NCI-H524 treated with DMSO at 0.1 percent for 48 hours (cell line): ENCODE measurements at regions not wholly inside any gene's neighbourhood (a gene's known extent, or its start where the extent isn't known, plus 50 kb on each side); places are given as distances from the start of the nearest gene placed in this dataset.

Source experiments
- DNase-seq: peaks from one replicate; lab custom pipeline; 2025; lab: John Stamatoyannopoulos, UW

DNA sequence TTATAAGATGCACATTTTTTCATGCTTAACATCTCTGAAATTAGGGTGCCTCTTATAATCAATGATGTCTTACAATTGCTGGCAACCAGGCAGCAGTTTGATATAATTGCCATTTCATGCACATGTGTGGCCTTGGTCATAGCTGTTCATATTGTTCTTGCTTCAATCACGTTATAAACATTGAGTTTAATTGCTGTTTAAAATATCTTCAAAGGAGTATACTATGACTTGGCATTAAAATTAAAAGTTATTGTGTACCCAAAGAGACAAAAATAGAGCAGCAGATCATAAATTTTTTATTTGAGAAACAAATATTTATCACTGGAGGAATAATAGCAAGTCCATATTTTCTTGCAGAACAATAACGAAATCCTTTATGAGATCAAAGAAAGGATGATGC lies 325.5 kb downstream of the LMX1A start:
- DNase-seq = no peak

DNA sequence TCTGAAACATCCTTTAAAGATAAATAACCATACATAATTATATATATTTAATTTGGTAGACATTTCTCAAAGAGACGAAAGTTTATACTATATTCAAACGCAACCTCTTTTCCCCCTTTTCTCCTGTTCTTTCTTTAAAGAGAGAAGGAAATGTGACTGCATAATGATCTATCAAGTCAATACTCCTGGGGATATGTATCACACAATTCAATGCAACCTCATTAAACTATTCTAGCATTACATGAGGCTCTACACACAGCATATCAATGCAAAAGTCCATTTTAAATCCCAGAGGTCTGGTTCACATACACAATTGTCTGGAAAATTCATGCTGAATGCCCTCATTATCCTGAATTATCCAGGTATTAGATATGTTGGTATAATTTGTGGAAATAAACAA lies 330.7 kb downstream of the LMX1A start:
- no peak for DNase-seq

DNA sequence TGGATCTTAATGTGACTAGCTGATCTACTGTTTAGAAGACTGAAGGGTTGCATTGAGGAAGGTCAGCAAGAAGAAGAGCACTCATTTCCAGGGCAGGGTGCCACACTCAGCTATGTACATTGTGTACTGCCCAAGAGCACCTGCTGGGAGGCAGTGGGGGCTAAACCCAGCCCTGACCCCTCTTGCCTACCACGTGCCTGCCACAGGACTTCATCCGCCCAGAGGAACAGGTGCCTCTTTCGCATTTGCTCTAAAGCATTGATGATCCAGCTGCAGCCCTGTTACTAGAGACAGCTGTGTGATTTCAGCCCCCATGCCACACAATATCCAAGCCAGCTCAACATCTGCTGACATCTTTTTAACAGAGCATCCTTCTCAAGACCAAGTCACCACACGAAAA lies 341.8 kb downstream of the LMX1A start:
- DNase-seq = no peak

DNA sequence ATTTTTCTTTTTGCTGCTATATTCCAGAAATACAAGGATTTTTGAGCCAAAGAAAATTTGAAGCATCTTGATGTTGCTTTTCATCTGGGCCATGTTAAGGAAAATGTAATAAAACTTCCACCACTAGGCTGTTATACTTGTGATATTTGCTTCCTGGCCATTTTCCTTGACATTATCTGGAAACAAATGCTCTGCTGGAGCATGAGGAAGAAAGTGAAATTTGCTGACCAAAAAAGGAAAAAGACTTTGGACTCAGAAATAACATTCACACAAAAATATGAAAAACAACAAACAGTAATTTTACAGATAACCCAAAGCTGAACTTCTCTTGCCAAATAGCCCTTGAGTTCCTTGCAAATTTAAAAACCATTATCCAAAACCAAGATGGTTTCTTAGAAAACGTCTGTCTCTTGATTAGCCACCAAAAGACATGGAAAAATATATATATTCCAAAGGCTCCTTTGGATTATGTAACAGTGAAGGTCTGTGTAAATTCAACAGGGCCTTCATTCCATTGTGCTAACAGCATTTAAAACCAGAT lies 344.5 kb downstream of the LMX1A start:
- no peak for DNase-seq

DNA sequence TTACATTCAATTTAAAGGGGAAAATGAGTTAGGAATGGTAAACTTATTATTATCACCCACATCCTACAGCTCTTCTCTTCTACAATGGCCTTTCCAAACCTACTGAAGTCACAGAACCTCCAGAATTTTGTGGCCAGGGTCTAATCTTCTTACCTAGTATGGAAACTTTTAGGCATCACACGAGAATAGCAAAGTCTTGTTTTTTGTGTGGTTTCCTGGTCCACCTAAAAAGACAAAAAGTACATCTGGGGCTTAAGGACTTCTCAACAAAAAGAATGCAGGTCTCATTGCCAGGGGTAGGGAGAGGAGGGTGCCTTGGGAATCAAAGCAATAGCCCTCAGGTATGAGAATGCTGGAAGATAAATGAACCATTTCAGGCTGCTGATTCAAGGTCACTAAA lies 345.3 kb downstream of the LMX1A start:
- DNase-seq = no peak

DNA sequence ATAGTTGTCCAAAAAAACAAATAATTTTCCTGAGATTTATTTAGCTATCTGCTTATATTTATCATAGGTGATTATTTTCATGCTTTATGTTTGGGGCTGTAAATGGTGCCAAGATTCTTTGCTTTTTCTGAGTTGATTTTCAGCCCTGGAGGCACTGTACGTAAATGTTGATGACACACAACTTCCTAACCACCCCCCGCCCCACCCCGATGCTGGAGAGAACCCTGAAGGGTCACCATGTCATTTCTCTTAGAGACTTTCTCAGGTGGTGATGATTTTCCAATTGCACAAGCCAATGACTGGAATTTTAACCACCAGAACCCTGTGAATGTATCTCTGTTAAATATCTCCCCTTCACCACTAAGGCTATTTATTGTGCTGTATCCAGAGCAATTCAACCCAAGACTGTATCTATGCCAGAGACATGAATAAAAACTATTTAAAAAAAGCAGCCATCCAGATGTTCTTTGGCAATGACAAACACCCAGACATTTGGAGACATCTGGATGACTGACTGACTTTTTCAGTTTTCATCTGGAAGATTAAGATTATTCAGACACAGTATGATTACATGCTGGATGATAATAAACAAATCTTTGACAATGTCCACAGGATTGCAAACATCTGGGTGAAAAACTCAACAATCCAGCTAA lies 346.0 kb downstream of the LMX1A start:
- DNase-seq = no peak

DNA sequence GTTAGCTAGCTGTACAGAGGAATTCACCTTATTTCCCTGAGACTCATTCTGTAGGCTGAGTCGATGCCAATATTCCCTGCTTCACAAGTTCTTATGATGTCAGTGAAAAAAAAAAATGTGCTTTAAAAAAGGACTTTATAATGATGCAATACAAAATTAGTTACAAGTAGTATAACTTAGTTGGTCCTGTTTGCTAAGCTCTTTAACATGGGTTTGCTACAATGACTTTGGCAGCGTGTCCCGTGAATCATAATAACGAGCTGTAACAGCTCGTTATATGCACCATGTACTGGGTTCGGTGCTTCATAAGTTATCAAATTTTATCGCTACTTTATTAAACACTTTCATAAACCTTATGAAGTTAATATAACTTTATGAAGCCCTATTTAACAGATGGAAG lies 349.7 kb downstream of the LMX1A start:
- no peak for DNase-seq

DNA sequence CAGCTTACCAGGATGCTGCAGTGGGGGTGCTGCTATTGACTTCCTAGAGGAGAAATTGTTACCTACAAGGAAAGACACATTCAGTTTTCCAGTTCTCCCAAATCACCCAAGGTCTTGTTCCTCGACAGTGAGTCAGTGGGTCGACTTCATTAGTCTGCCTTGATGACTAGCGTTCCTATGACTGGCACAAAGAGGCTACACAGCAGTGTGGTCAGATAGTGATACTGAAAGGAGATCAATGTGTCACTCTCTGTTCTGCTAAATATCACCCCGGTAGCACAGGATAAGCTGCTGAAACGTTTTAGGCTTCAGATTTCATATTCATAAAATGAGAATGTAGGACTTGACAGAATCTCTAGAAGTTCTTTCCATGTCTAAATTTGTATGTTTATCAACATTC lies 357.4 kb downstream of the LMX1A start:
- no peak for DNase-seq

DNA sequence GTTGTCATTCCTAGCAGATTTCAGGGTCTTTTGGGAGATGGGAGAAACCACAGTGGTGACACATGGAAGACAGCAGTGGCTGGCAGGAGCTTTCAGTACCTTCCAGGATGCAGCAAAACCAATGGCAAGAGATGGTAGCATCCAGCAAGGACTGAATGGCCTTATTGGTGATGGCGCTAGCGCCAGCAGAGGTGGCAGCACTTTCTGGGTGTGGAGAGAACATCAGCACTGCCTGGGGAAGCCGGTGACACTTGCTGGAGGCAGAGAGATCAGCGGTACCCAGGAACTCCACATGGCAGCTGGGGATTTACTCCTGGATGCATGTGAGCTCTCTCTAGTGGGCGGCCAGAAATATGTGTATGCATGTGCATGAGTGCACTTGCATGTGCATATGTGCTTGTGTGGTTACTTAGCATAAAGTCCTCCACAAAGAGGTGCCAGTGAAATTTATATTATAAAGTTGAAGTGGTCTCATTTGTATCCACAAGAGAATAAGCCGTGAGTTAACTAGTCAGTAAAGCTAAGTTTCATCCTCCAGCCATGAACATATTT lies 364.7 kb downstream of the LMX1A start:
- DNase-seq = no peak

DNA sequence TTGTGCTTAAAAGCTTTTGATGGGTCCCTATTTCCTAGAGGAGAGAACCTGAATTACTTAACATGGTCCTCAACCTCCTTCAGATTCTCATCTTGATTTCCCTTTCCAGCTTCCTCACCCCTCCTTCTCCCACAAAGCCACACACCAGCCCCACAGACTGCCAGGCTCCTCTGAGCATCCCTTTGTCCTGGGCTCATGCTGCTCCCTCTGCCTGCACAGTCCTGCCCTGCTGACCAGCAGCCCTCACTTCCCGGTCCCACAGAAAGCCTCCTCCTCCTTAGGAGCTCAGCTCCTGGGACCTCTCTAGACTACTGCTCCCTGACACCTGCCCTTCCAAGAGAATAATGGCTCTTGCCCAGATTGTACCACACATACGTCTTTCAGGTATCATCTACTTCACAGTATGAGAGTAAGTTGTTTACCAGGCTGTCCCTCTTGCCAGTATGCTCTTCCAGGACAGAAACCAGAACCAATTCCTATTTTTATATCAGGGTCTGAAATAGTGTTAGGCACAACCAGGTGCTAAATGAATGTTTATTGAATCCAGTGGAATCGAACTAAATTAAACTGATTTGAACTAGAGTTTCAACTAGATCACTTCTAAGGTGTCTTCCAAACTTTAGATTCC lies 373.4 kb downstream of the LMX1A start:
- DNase-seq = no peak

DNA sequence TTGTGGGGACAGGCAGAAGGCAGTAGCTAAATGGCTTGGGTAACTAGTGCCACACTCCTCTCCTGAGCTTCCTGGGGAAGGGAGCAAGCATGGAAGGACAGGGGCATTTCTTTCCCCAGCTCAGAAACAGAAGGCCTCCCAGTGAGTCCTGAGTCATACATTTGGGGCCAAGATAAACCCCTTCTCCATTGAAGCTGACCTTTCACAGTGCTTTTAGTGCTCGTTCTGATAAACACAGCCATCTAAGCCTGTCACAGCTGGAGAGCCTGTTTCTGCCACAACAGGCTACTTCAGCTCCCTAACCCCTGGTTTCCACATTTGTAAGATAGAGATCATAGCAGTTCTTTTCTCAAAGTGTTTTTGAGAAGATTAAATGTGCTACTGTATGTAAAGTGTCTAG lies 374.0 kb downstream of the LMX1A start:
- DNase-seq = no peak

DNA sequence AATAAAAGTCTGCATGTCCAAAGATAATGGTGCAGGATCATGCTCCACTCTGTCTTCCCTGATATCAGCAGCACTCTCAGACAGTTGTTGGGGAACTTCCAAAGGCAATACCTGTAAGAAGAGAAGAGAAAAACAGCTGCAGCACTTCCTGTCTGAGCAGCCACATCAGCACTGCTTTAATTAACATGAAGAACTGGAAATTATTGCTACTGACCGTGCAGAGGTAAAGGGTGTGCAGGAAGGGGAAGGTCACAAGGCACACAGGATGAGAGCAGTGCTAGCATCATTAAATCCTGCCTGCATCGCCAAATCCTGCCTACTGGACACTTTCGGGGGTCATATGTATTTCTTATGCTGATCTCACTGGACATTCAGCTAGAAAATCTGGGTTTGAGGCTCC lies 379.0 kb downstream of the LMX1A start:
- no peak for DNase-seq

DNA sequence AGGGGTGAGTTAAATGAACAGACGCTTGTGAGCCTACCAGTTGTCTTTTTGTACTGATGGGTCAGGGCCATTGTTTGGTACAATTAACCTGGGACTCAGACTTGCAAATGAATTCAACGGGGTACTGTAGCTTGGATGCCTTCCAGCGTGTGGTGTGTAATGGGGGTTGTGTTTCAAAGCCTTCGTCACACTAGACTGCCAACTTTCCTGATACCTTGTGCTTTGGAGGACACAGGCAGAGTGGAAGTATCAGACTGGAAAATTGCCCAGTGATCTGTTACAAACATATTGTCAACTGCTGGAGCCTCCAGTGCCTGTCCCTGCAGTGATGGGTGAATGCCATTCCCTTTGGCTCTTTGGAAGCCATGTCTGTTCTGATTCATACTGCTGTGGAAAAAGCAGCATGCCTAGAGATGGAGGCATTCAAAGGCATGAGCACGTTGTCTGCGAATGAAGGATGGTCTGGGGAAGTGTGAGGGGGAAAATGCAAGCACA lies 384.5 kb downstream of the LMX1A start:
- DNase-seq = no peak

DNA sequence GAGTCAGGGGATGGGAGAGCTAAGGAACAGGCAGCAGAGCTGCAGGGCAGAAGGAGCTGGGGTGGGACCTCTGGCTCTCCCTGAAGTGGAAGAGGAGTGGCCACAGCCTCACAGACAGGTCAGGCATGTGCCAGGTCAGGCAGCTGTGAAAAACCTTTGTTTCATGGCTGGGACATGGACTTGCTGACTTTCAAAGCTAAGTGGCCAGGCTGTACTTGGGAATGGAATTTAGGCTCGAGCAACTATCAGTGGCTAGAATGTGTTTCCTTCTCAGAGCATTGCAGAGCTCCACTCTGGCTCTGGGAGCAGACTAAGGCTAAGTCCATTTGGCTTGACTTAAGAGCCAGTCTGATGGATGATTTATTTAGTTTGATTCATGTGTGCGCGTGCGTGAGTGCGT lies 385.1 kb downstream of the LMX1A start:
- no peak for DNase-seq

DNA sequence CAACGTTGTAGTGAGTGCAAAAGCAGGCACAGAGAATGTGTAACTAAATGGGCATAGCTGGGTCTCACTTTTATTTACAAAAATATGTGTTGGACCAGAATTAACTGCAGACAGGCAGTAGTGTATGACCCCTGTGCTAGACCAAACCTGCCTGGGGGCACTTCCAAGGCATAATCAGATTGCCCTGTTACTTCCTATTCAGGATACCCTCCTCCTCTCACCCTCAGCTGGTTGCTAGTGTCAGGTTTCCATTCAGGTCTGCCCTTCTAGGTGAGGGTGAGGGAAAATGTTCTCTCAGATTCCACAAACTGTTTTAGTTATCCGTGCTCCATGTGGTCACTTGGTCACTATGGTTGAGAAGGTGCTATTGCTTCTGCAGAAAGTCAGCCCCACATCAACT lies 387.3 kb downstream of the LMX1A start:
- no peak for DNase-seq

DNA sequence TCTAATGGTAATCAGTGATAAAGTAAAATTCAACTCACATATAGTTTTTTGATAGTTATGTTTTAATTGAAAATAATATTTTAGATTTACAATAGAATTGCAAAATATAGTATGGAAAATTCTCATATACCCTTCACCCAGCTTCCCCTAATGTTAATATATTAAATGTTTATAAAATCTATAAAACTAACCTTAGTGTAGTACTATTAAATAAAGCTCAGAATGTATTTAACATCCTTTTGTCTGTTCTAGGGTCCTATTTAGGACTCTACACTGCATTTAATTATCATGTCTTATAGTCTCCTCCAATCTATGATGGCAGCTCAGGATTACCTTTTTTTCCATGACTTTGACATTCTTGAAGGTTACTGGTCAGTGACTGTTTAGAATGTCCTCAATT lies 389.2 kb downstream of the LMX1A start:
- no peak for DNase-seq

DNA sequence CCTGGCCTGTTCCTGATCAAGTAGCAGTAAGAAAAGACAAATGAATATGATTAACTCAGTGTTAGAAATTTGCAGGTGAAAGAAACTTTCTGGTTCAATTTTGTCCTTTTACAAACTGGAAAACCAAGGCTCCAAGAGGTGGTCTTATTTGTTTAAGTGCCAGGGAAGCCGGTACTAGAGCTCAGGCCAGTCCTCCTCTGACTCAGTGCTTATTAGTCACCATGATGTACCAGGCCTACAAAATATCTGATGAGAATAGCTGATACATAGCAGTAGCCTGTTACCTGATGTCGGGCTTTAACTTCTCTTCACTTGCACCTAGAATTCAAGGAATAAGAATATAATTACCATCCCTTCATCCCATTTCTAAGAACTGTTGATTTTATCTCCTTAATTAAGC lies 394.8 kb downstream of the LMX1A start:
- no peak for DNase-seq

DNA sequence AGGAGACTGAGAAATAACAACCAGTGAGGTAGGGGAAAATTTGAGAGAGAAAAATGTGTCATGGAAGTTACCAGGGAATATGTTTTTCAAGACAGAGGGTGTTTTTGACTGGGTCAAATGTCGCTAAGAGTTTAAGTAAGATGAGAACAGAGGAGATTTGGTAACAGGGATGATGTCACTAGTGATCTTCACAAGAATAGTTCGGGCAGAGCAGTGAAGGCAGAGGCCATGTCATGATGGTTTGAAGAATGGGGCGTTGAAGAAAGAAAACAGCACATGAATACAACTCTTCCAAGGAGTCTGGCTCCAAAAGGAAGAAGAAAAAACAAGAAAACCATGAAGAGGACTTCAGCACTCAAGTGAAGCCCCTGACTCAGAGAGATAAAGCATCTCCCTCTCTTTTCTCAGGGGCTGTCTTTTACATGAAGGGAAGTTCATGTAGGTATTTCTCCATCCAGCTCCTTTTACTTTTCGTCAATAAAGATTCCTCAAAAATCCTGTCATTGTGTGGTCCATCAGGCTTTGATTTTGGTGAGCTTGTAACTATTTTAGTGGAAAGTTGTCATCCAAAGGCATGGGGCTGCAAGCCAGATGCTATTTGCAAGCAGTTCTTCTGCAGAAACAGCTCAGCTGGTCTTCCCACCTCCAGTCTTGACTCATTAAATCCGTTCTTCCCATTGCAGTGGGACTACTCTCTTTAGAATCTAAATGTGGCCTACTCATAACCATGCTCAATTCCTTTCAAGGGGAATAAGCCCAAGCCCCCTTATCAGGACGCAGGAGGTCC lies 397.3 kb downstream of the LMX1A start:
- DNase-seq = no peak

DNA sequence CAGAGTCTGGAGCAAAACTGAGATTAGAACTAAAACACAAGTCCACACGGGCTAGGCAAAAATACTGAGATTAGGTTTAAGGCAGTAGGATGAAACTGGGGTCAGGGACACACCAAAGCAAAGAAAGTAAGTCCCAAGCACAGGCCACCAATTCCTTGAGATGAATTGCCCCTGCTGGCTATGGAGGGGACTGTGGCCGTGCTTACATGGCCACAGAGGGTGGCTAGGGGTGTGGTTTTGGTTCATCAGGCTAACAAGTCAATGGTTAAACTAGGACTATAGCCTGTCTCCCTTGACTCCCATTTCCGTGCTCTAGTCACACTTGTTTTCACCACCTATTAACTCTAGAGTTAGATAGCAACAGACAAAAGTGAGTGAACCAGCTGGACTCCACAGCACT lies 394.8 kb downstream of the PBX1 start:
- DNase-seq = no peak

DNA sequence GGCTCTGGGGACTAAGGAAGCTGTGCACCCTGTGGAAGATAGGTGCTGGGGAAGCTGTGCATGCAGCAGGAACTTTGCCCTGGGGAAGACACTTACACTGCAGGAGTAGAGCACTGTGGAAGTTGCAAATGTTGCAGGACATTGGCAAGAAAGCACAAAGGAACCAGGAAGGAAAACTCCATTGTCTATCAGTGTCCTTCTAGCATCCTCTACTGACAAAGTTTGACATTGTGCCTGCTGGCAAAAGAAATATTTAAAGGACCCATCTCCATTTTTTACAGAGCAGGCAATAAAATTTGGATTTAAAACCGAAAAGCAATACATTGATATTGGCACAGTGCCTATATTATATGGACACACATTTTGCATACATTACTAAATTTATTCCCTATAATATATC lies 394.1 kb downstream of the PBX1 start:
- no peak for DNase-seq

DNA sequence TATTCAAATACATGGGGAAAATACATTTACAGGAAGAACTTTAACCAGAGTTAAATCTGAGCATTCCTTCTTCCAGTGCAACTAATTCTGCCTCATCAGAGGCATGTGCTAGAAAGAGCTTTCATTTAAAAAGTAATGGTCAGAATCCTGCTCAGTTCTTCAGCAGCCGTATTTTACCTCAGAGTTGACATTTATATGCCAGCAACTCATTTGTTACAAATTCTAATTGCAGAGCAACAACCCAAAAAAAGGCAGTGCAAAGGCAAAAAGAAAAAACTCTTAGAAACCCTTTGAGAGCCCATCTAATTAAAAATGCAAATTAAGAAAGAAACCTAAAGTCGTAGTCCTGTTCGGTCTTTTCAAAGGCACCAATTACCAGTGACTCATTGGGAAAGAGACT lies 392.5 kb downstream of the PBX1 start:
- DNase-seq = no peak

DNA sequence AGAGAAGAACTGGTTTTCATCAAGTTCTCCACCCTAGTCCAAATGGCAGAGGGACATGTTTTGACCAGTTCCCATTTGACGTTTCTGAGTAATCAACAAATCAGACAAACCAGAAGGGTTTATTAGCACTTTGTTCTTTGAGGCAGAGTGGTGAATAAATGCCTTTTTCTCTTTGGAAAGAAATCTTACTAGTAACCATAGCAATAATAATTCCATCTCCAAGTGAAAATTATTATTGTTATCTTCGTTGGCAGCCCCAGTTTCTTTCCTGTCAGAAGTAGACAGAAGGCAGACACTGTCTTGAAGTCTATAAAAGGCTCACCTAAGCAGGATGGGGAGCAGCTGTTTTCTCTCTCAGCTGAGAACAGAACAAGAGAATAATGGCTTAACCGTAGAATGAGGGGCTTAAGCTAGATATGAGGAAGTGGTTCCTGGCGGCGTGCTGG lies 391.6 kb downstream of the PBX1 start:
- DNase-seq = no peak
